HepG2 (cell line): ENCODE measurements at regions not wholly inside any gene's neighbourhood (a gene's known extent, or its start where the extent isn't known, plus 50 kb on each side); places are given as distances from the start of the nearest gene placed in this dataset.
"Not testable (repeated sequence)": the region's sequence is repeated elsewhere in the genome, so short reads cannot be mapped to it uniquely, and the experiment has no call there.

Experiments used
- ATAC-seq: fragments of 200-7000 bp; cut with Tn5 transposase; 3 replicates; pipeline ENCODE4 v1.9.1; 2020; ENCODE audit warnings: mild to moderate bottlenecking, moderate library complexity
- BruUV-seq: library from RNA; stranded (reverse); fragments of 400-500 nt; replicated peaks from 2 replicates; lab custom pipeline; 2021; lab: Mats Ljungman, UMichigan
- CTCF ChIA-PET: fragments of 300-600 bp; formaldehyde crosslinking; extraction: SDS; loops from one replicate; lab custom pipeline; 2021; ENCODE audit warnings: low total read pairs, inconsistent platforms, low intra/inter-chr PET ratio; lab: Yijun Ruan, JAX
- POLR2A ChIA-PET: fragments of 350-600 bp; sonication (Branson Sonifier 250); formaldehyde crosslinking; loops from one replicate; lab custom pipeline; 2020; ENCODE audit warnings: antibody characterized with exemption, inconsistent platforms; lab: Yijun Ruan, JAX
- DNase-seq: peaks from one replicate; pipeline ENCODE4 v3.0.0-alpha.2; 2015; ENCODE audit warnings: low spot score
- FAIRE-seq: peaks from 3 replicates; lab custom pipeline; 2011; peaks lifted over from hg19 to GRCh38; lab: Jason Lieb, UNC
- H2AFZ ChIP-seq: one replicate; pipeline ENCODE4 v1.6.1; 2011; ENCODE audit warnings: low read length, inconsistent platforms
- H3K27ac ChIP-seq: fragments of 300-600 bp; 3 replicates; pipeline ENCODE4 v1.8.0; 2011; ENCODE audit warnings: mixed run types, mild to moderate bottlenecking, mixed read lengths, low read length, inconsistent platforms; ENCODE audit not compliant: insufficient read depth; ENCODE audit errors: extremely low read length
- H3K27me3 ChIP-seq, 2 experiments: fragments of 200-600 bp in 1 of 2; 2 replicates in 1 of 2; 3 replicates in 1 of 2; pipeline versions ENCODE4 v1.6.0 to v1.8.0; 2011; ENCODE audit warnings: low read length in 2 of 2, mild to moderate bottlenecking in 2 of 2, moderate library complexity in 2 of 2, inconsistent platforms in 1 of 2; ENCODE audit not compliant: insufficient read depth in 2 of 2, control insufficient read depth in 1 of 2
- H3K36me3 ChIP-seq, 2 experiments: fragments of 200-600 bp in 1 of 2; replicated peaks in 1 of 2; 2 replicates in 1 of 2; 3 replicates in 1 of 2; pipeline versions ENCODE4 v1.5.1 to v1.8.0; 2011; ENCODE audit warnings: low read length in 2 of 2, inconsistent platforms in 1 of 2; ENCODE audit not compliant: insufficient read depth in 2 of 2, control insufficient read depth in 1 of 2
- H3K4me1 ChIP-seq: 2 replicates; pipeline ENCODE4 v1.5.1; 2012; ENCODE audit warnings: low read length, inconsistent platforms; ENCODE audit not compliant: insufficient read depth
- H3K4me2 ChIP-seq: 2 replicates; pipeline ENCODE4 v1.6.0; 2011; ENCODE audit warnings: low read depth, low read length, inconsistent platforms
- H3K4me3 ChIP-seq, 3 experiments: fragments of 200-600 bp in 1 of 3; sonication (generic), shearing (Covaris generic) in 1 of 3; replicated peaks in 1 of 3; 2 replicates each; pipeline ENCODE4 v1.5.1; 2011 to 2016; ENCODE audit warnings: low read length in 3 of 3, inconsistent platforms in 2 of 3, low read depth in 2 of 3, mild to moderate bottlenecking in 2 of 3, control low read depth in 1 of 3, mixed read lengths in 1 of 3; ENCODE audit not compliant: insufficient read depth in 1 of 3
- H3K79me2 ChIP-seq: one replicate; pipeline ENCODE4 v1.6.1; 2011; ENCODE audit warnings: low read length, inconsistent platforms; ENCODE audit not compliant: insufficient read depth
- H3K9ac ChIP-seq: 2 replicates; pipeline ENCODE4 v1.6.0; 2011; ENCODE audit warnings: mild to moderate bottlenecking, low read depth, low read length, inconsistent platforms; ENCODE audit not compliant: insufficient read depth
- H3K9me3 ChIP-seq: 2 replicates; pipeline ENCODE4 v1.5.1; 2012; ENCODE audit warnings: mild to moderate bottlenecking, low read length
- H4K20me1 ChIP-seq: 2 replicates; pipeline ENCODE4 v1.6.0; 2011; ENCODE audit warnings: inconsistent platforms, mild to moderate bottlenecking, low read length, moderate library complexity; ENCODE audit not compliant: insufficient read depth
- MAFF ChIP-seq: IDR thresholded peaks from 2 replicates; pipeline ENCODE4 v1.6.1; 2011; ENCODE audit warnings: low read depth, low read length, improper control_type of control experiment
- MAFK ChIP-seq, 2 experiments: IDR thresholded peaks in 1 of 2; conservative IDR thresholded peaks in 1 of 2; 2 replicates each; pipeline ENCODE4 v1.6.1; 2011; ENCODE audit warnings: improper control_type of control experiment in 2 of 2, low read length in 2 of 2
- WGBS: methylation state at CpG from one replicate; pipeline ENCODE4 v1.1.6; 2017; ENCODE audit warnings: low lambda C conversion rate; 5-methylcytosine and 5-hydroxymethylcytosine counted together
- in situ Hi-C: cut with HindIII; loops from 2 replicates; pipeline ENCODE4 v1.10.0; 2017; ENCODE audit warnings: low pct_unique_long_range_greater_than_20kb; ENCODE audit not compliant: extremely low pct_ligation_motif_present
- intact Hi-C: fragments of 100-400 bp; cut with micrococcal nuclease; formaldehyde crosslinking; loops from one replicate; pipeline ENCODE4 v1.10.0; 2022; ENCODE audit not compliant: unreplicated experiment

GRCh38 chr9:41463924-41464323, 274.8 kb upstream of the ZNG1F start:
- H3K27ac ChIP-seq, H3K9ac ChIP-seq, H3K79me2 ChIP-seq, CTCF ChIA-PET, BruUV-seq, intact Hi-C loops, H3K36me3 ChIP-seq, H4K20me1 ChIP-seq, H3K4me2 ChIP-seq, FAIRE-seq, DNase-seq, H2AFZ ChIP-seq, POLR2A ChIA-PET, in situ Hi-C loops, H3K27me3 ChIP-seq, H3K9me3 ChIP-seq, H3K4me1 ChIP-seq, ATAC-seq, H3K4me3 ChIP-seq: not testable (repeated sequence)
- TF ChIP-seq MAFK (conservative IDR thresholded peaks at IDR 0.05 in 1 of 2, IDR thresholded peaks at IDR 0.05 in 1 of 2; ENCODE audit: low read length in 2 of 2) (peak in 1 of 2 experiments; percentile 64; a peak in 2 of 4 replicates), MAFF (peak; percentile 68)
- 25% methylated on average over 1 of the region's 1 CpG for WGBS

- WGBS: 11% methylated on average over 1 of the region's 1 CpG
- not testable (repeated sequence) for ATAC-seq, FAIRE-seq
Measured at GRCh38 chr9:41458394-41458793, 269.3 kb upstream of the ZNG1F start.

More at GRCh38 chr9:41458394-41458793, 269.3 kb upstream of the ZNG1F start:
- CTCF ChIA-PET, H3K4me1 ChIP-seq, DNase-seq, H2AFZ ChIP-seq, H3K4me2 ChIP-seq, intact Hi-C loops, H3K27ac ChIP-seq, H3K27me3 ChIP-seq, H3K9ac ChIP-seq, H4K20me1 ChIP-seq, BruUV-seq, in situ Hi-C loops, POLR2A ChIA-PET, H3K36me3 ChIP-seq, H3K9me3 ChIP-seq, H3K4me3 ChIP-seq, H3K79me2 ChIP-seq: not testable (repeated sequence)
